Lower leg skin (tissue), 4 donors: ENCODE measurements at regions not wholly inside any gene's neighbourhood (a gene's known extent, or its start where the extent isn't known, plus 50 kb on each side); places are given as distances from the start of the nearest gene placed in this dataset.

ENCODE experiments used
- DNase-seq, 2 donors: peaks; one replicate each; pipeline ENCODE4 v3.0.0-alpha.2; 2019; ENCODE audit warnings: low spot score in 2 of 2
- H3K4me3 ChIP-seq: fragments of 200-600 bp; sonication (generic); 2 replicates; pipeline ENCODE4 v1.5.1; 2017; ENCODE audit warnings: mild to moderate bottlenecking, low read depth; ENCODE audit not compliant: poor library complexity, severe bottlenecking
- POLR2A ChIP-seq, 2 donors: fragments of 450-650 bp; IDR thresholded peaks; one replicate each; pipeline ENCODE4 v1.6.1; 2016 to 2017; ENCODE audit warnings: antibody characterized with exemption in 2 of 2, mild to moderate bottlenecking in 1 of 2, moderate library complexity in 1 of 2
- WGBS, 2 donors: methylation state at CpG; one replicate each; pipeline ENCODE4 v1.1.5; 2018; 5-methylcytosine and 5-hydroxymethylcytosine counted together
- intact Hi-C: fragments of 100-400 bp; cut with DNase I; formaldehyde crosslinking; loops from one replicate; pipeline ENCODE4 v1.15.0; 2023; ENCODE audit warnings: low total_unique reads
- TF ChIP-seq, protein P1 (sequence below), 3 donors: fragments of 450-650 bp; IDR thresholded peaks; one replicate each; pipeline ENCODE4 v1.5.1; 2016; ENCODE audit warnings: antibody characterized with exemption in 3 of 3, mild to moderate bottlenecking in 3 of 3, moderate library complexity in 2 of 3

DNA sequence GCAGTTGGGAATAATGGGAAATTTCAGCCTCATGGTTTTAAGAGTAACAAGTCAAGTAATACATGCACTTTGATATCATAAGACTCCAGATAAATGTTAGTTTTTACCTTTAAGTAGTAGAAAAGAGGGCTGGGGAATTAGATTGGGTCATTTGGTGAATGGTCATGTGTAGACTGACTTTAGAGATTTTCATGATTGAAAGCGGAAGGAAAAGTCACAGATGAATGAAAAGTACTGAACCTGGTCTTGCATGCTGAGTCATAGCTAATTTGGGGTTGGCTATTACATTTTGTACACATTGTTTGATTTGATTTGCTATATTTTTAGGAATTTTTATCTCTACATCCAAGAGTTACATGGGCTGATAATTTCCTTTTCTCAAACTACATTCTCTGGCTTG is 539.4 kb upstream of the SPHKAP start:
- no peak overlapping the region for H3K4me3 ChIP-seq
- 86 to 93% methylated on average over 1 of the region's 1 CpG for WGBS, 2 donors
- no peak for DNase-seq
- no peak for TF ChIP-seq POLR2A (IDR thresholded peaks at IDR 0.05)
- TF ChIP-seq, protein P1, sequence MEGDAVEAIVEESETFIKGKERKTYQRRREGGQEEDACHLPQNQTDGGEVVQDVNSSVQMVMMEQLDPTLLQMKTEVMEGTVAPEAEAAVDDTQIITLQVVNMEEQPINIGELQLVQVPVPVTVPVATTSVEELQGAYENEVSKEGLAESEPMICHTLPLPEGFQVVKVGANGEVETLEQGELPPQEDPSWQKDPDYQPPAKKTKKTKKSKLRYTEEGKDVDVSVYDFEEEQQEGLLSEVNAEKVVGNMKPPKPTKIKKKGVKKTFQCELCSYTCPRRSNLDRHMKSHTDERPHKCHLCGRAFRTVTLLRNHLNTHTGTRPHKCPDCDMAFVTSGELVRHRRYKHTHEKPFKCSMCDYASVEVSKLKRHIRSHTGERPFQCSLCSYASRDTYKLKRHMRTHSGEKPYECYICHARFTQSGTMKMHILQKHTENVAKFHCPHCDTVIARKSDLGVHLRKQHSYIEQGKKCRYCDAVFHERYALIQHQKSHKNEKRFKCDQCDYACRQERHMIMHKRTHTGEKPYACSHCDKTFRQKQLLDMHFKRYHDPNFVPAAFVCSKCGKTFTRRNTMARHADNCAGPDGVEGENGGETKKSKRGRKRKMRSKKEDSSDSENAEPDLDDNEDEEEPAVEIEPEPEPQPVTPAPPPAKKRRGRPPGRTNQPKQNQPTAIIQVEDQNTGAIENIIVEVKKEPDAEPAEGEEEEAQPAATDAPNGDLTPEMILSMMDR (IDR thresholded peaks at IDR 0.05), result no peak
- intact Hi-C loops, result no loop called here

GRCh38 chr2:228709788-228710371 is 528.4 kb upstream of the SPHKAP start:
- TF ChIP-seq POLR2A (IDR thresholded peaks at IDR 0.05), result no peak
- TF ChIP-seq, protein P1 (IDR thresholded peaks at IDR 0.05), result no peak
- intact Hi-C loops, result no loop called here
- no peak overlapping the region for H3K4me3 ChIP-seq
- DNase-seq, result no peak
- 76% methylated on average over 2 of the region's 2 CpGs for WGBS, 2 donors

DNA sequence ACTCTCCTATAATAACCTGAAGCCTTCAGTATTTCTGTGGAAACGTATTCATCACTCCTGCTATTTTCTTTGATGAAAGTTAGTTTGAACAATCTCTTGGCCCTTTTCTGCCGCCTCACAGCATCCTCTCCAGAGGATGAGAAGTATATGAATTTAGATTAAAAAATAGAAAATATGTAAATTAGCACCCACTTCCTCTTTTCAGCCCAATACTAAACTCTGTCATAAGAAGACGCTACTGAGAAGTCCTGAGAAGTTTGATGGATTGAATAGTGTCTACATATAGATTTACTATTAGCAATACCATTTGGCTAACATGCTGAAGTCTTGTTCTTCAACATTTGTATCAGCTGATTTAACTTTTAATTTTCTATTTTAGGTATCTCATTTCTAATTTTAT is 526.4 kb upstream of the SPHKAP start:
- no peak for DNase-seq
- no peak overlapping the region for H3K4me3 ChIP-seq
- WGBS, 2 donors, result 91% methylated on average over 3 of the region's 3 CpGs
- TF ChIP-seq, protein P1 (IDR thresholded peaks at IDR 0.05), result no peak
- no peak for TF ChIP-seq POLR2A (IDR thresholded peaks at IDR 0.05)
- intact Hi-C loops, result no loop called here

DNA sequence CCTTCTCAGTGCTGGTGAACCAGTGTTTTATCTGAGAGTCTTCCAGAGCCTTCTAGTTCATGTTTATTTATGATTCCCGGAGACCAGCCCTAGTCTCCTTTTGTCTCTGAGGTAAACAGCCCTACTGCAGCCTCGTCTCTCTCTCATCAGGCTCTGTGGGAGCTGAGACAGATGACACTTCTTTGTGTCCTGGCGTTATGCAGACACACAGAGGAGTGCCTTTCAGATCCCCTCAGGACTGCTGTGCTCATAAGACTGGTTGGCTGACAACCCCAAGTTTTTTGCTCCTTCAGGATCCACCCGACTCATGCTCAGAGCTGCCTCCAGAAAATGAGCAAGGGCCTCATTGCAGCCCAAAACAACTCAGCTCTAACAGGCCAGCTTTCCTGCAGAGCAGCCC is 523.8 kb upstream of the SPHKAP start:
- DNase-seq, result no peak
- TF ChIP-seq POLR2A (IDR thresholded peaks at IDR 0.05), result no peak
- TF ChIP-seq, protein P1 (IDR thresholded peaks at IDR 0.05), result no peak
- intact Hi-C loops, result no loop called here
- 32 to 36% methylated on average over 4 of the region's 4 CpGs for WGBS, 2 donors
- H3K4me3 ChIP-seq, result no peak overlapping the region

GRCh38 chr2:228703152-228703551 is 521.7 kb upstream of the SPHKAP start:
- no peak overlapping the region for H3K4me3 ChIP-seq
- TF ChIP-seq POLR2A (IDR thresholded peaks at IDR 0.05), result no peak
- TF ChIP-seq, protein P1 (IDR thresholded peaks at IDR 0.05), result no peak
- WGBS, 2 donors, result 55 to 60% methylated on average over 6 of the region's 6 CpGs
- no peak for DNase-seq
- intact Hi-C loops, result no loop called here

DNA sequence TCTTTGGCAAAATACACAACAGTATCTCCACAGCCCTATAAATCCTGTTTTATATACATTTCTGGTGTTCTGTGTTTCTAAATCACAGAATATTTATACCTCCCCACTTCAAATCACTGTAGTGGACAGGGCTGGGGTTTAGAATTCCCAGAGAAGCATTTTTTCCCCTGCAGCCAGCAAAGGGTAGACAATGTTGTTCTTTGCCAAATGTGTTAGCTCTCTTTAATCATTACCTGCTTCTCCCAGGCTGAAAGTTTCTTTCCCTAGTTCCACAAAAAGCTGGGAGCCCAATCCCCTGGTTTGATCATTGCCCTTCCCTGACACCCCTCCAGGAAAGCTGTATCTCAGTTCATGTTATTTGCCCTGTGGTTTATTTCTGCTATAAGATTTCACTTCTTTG is 520.0 kb upstream of the SPHKAP start:
- TF ChIP-seq POLR2A (IDR thresholded peaks at IDR 0.05), result no peak
- TF ChIP-seq, protein P1 (IDR thresholded peaks at IDR 0.05), result no peak
- H3K4me3 ChIP-seq, result no peak overlapping the region

More for the DNA sequence above, 520.0 kb upstream of the SPHKAP start:
- no peak for DNase-seq
- intact Hi-C loops, result no loop called here
